Natural killer cell (primary cell): ENCODE measurements at regions not wholly inside any gene's neighbourhood (a gene's known extent, or its start where the extent isn't known, plus 50 kb on each side); places are given as distances from the start of the nearest gene placed in this dataset.

Experiments used
- ATAC-seq, 3 donors: fragments of 150-1000 bp in 2 of 3; fragments of 200-7000 bp in 1 of 3; cut with Tn5 transposase; 1 replicate in 1 of 3; 2 replicates in 2 of 3; pipeline ENCODE4 v1.10.0; 2021; ENCODE audit warnings: mild to moderate bottlenecking in 2 of 3, moderate library complexity in 2 of 3
- DNase-seq, 2 donors: peaks; one replicate each; pipeline versions ENCODE4 v3.0.0 to v3.0.0-alpha.2; 2013 to 2021; ENCODE audit warnings: mixed read lengths in 1 of 2
- H3K27ac ChIP-seq: one replicate; pipeline ENCODE4 v1.5.1; 2013; ENCODE audit warnings: mild to moderate bottlenecking, low read length
- H3K27me3 ChIP-seq: one replicate; pipeline ENCODE4 v1.6.1; 2013; ENCODE audit warnings: low read length; ENCODE audit not compliant: control insufficient read depth, insufficient read depth
- H3K36me3 ChIP-seq: one replicate; pipeline ENCODE4 v1.6.1; 2013; ENCODE audit warnings: low read length; ENCODE audit not compliant: control insufficient read depth, insufficient read depth
- H3K4me1 ChIP-seq: one replicate; pipeline ENCODE4 v1.6.1; 2013; ENCODE audit warnings: low read length; ENCODE audit not compliant: control insufficient read depth, insufficient read depth
- H3K4me3 ChIP-seq: one replicate; pipeline ENCODE4 v1.5.1; 2013; ENCODE audit warnings: low read length
- H3K9me3 ChIP-seq: one replicate; pipeline ENCODE4 v1.6.1; 2013; ENCODE audit warnings: low read length; ENCODE audit not compliant: control insufficient read depth, insufficient read depth
- H3K27ac Mint-ChIP-seq, 2 donors: one replicate each; pipeline ENCODE4 v1.8.0; 2022; ENCODE audit warnings: mild to moderate bottlenecking in 2 of 2, mixed read lengths in 2 of 2, moderate library complexity in 1 of 2
- H3K27me3 Mint-ChIP-seq, 2 donors: one replicate each; pipeline ENCODE4 v1.8.0; 2022; ENCODE audit warnings: low read depth in 2 of 2, mixed read lengths in 2 of 2
- H3K36me3 Mint-ChIP-seq: one replicate; pipeline ENCODE4 v1.8.0; 2022; ENCODE audit warnings: mixed read lengths
- H3K4me1 Mint-ChIP-seq, 2 donors: one replicate each; pipeline ENCODE4 v1.8.0; 2022; ENCODE audit warnings: mixed read lengths in 2 of 2
- H3K4me3 Mint-ChIP-seq: one replicate; pipeline ENCODE4 v1.8.0; 2022; ENCODE audit warnings: mild to moderate bottlenecking, moderate library complexity, mixed read lengths
- H3K9me3 Mint-ChIP-seq, 2 donors: one replicate each; pipeline ENCODE4 v1.8.0; 2022; ENCODE audit warnings: mixed read lengths in 2 of 2
- CTCF ChIP-seq: fragments of 200-600 bp; IDR thresholded peaks from one replicate; pipeline ENCODE4 v1.8.0; 2022; ENCODE audit warnings: antibody characterized with exemption
- WGBS: methylation state at CpG from one replicate; pipeline ENCODE4 v1.1.7; 2013; ENCODE audit warnings: missing lambda C conversion rate; ENCODE audit not compliant: insufficient coverage; 5-methylcytosine and 5-hydroxymethylcytosine counted together
- intact Hi-C: fragments of 100-400 bp; cut with micrococcal nuclease; formaldehyde crosslinking; loops from one replicate; pipeline ENCODE4 v1.14.2; 2022

- no peak overlapping the region for H3K27ac ChIP-seq
- ATAC-seq, result no peak
- Mint-ChIP-seq H3K36me3 (no peaks in the 10 kb centered on the region), H3K27me3 (peaks cover 8 to 32% of the 10 kb centered on the region in 2 donors), H3K4me1 (no peaks in the 10 kb centered on the region), H3K4me3 (no peak overlapping the region), H3K9me3 (no peaks in the 10 kb centered on the region), H3K27ac (no peak overlapping the region)
- H3K36me3 ChIP-seq, result no peaks in the 10 kb centered on the region
- DNase-seq, result no peak
- intact Hi-C loops, result no loop called here
- 83% methylated on average over 1 of the region's 2 CpGs for WGBS
- no peaks in the 10 kb centered on the region for H3K27me3 ChIP-seq
- TF ChIP-seq CTCF, result no peak
- no peaks in the 10 kb centered on the region for H3K9me3 ChIP-seq
- no peaks in the 10 kb centered on the region for H3K4me1 ChIP-seq
- H3K4me3 ChIP-seq, result no peak overlapping the region
Measured at GRCh38 chr11:130592056-130592455, 143.6 kb downstream of the ADAMTS15 start.

GRCh38 chr11:130593064-130593463, 144.6 kb downstream of the ADAMTS15 start:
- Histone ChIP-seq H3K27me3 (no peaks in the 10 kb centered on the region), H3K36me3 (no peaks in the 10 kb centered on the region), H3K9me3 (no peaks in the 10 kb centered on the region), H3K4me3 (no peak overlapping the region), H3K4me1 (no peaks in the 10 kb centered on the region), H3K27ac (no peak overlapping the region)
- Mint-ChIP-seq H3K9me3 (no peaks in the 10 kb centered on the region), H3K36me3 (no peaks in the 10 kb centered on the region), H3K4me1 (no peaks in the 10 kb centered on the region), H3K27me3 (peaks cover 8 to 32% of the 10 kb centered on the region in 2 donors), H3K4me3 (no peak overlapping the region), H3K27ac (no peak overlapping the region)
- ATAC-seq (no peak), DNase-seq (no peak)
- 94% methylated on average over 2 of the region's 2 CpGs for WGBS
- intact Hi-C loops, result no loop called here
- TF ChIP-seq CTCF, result no peak

- H3K4me1 Mint-ChIP-seq, result no peaks in the 10 kb centered on the region
Measured at GRCh38 chr11:130598433-130598832, 150.0 kb downstream of the ADAMTS15 start.

More at GRCh38 chr11:130598433-130598832, 150.0 kb downstream of the ADAMTS15 start:
- Histone ChIP-seq H3K4me3 (no peak overlapping the region), H3K27ac (no peak overlapping the region), H3K9me3 (no peaks in the 10 kb centered on the region), H3K36me3 (no peaks in the 10 kb centered on the region), H3K4me1 (no peaks in the 10 kb centered on the region), H3K27me3 (no peaks in the 10 kb centered on the region)
- WGBS, result 94% methylated on average over 25 of the region's 25 CpGs
- no peaks in the 10 kb centered on the region for H3K27me3 Mint-ChIP-seq
- no peak overlapping the region for H3K4me3 Mint-ChIP-seq
- no peaks in the 10 kb centered on the region for H3K9me3 Mint-ChIP-seq
- no peak for DNase-seq
- intact Hi-C loops, result no loop called here
- TF ChIP-seq CTCF, result no peak
- H3K27ac Mint-ChIP-seq, result no peak overlapping the region
- no peak for ATAC-seq
- H3K36me3 Mint-ChIP-seq, result no peaks in the 10 kb centered on the region
